Endodermal cell (in vitro differentiated cells): ENCODE measurements at regions not wholly inside any gene's neighbourhood (a gene's known extent, or its start where the extent isn't known, plus 50 kb on each side); places are given as distances from the start of the nearest gene placed in this dataset.

Experiments used
- DNase-seq: peaks from one replicate; pipeline ENCODE4 v3.0.0-alpha.2; 2017
- H3K27ac ChIP-seq: 2 replicates; pipeline ENCODE4 v1.5.1; 2013; ENCODE audit warnings: mild to moderate bottlenecking, low read depth, low read length, moderate library complexity
- H3K27me3 ChIP-seq: 2 replicates; pipeline ENCODE4 v1.6.1; 2013; ENCODE audit warnings: mild to moderate bottlenecking, low read length, moderate library complexity; ENCODE audit not compliant: insufficient read depth, control insufficient read depth, poor library complexity, severe bottlenecking
- H3K36me3 ChIP-seq: 2 replicates; pipeline ENCODE4 v1.7.0; 2013; ENCODE audit warnings: mild to moderate bottlenecking, low read length, moderate library complexity; ENCODE audit not compliant: control insufficient read depth, insufficient read depth
- H3K4me1 ChIP-seq: one replicate; pipeline ENCODE4 v1.7.0; 2013; ENCODE audit warnings: low read length; ENCODE audit not compliant: control insufficient read depth, insufficient read depth
- H3K4me3 ChIP-seq: 2 replicates; pipeline ENCODE4 v1.5.1; 2013; ENCODE audit warnings: mild to moderate bottlenecking, low read length, moderate library complexity
- H3K9ac ChIP-seq: 2 replicates; pipeline ENCODE4 v1.6.1; 2013; ENCODE audit warnings: mild to moderate bottlenecking, low read length, moderate library complexity; ENCODE audit not compliant: poor library complexity, severe bottlenecking; ENCODE audit errors: extremely low read depth
- H3K9me3 ChIP-seq: 2 replicates; pipeline ENCODE4 v1.6.1; 2013; ENCODE audit warnings: mild to moderate bottlenecking, low read length, moderate library complexity; ENCODE audit not compliant: control insufficient read depth
- H3K27ac Mint-ChIP-seq: 2 replicates; pipeline ENCODE4 v1.8.0; 2020; ENCODE audit warnings: mixed read lengths
- H3K27me3 Mint-ChIP-seq: 2 replicates; pipeline ENCODE4 v1.8.0; 2021; ENCODE audit warnings: mild to moderate bottlenecking, mixed read lengths; ENCODE audit not compliant: insufficient read depth
- H3K36me3 Mint-ChIP-seq: 2 replicates; pipeline ENCODE4 v1.8.0; 2020; ENCODE audit warnings: low read depth, mixed read lengths
- H3K4me1 Mint-ChIP-seq: 2 replicates; pipeline ENCODE4 v1.8.0; 2020; ENCODE audit warnings: mixed read lengths
- H3K4me3 Mint-ChIP-seq: 2 replicates; pipeline ENCODE4 v1.8.0; 2020; ENCODE audit warnings: mild to moderate bottlenecking, moderate library complexity, mixed read lengths
- H3K9me3 Mint-ChIP-seq: 2 replicates; pipeline ENCODE4 v1.8.0; 2020; ENCODE audit warnings: mild to moderate bottlenecking, mixed read lengths
- CTCF ChIP-seq: fragments of 200-600 bp; sonication (generic); conservative IDR thresholded peaks from 2 replicates; pipeline ENCODE4 v1.5.0; 2021; ENCODE audit warnings: antibody characterized with exemption, mild to moderate bottlenecking
- WGBS, 2 experiments: methylation state at CpG; one replicate each; pipeline versions ENCODE4 v1.1.5 to v1.1.7; 2013; ENCODE audit warnings: missing lambda C conversion rate in 2 of 2, mixed read lengths in 1 of 2; ENCODE audit not compliant: insufficient coverage in 1 of 2, insufficient read length in 1 of 2; 5-methylcytosine and 5-hydroxymethylcytosine counted together

- no peaks in the 10 kb centered on the region for H3K36me3 Mint-ChIP-seq
Observed at GRCh38 chr3:187909866-187910265, 164.6 kb upstream of the BCL6 start.

GRCh38 chr3:187912007-187912406, 166.7 kb upstream of the BCL6 start:
- WGBS, 2 experiments: 93 to 98% methylated on average over 2 to 3 of the region's 3 CpGs
- Mint-ChIP-seq H3K36me3 (no peaks in the 10 kb centered on the region), H3K4me1 (peaks cover 3% of the 10 kb centered on the region), H3K9me3 (no peaks in the 10 kb centered on the region), H3K27ac (no peak overlapping the region), H3K27me3 (peaks cover 2% of the 10 kb centered on the region), H3K4me3 (no peak overlapping the region)
- Histone ChIP-seq H3K36me3 (no peaks in the 10 kb centered on the region), H3K9me3 (no peaks in the 10 kb centered on the region), H3K4me1 (no peaks in the 10 kb centered on the region), H3K9ac (no peak overlapping the region), H3K27ac (no peak overlapping the region), H3K27me3 (peaks cover 4% of the 10 kb centered on the region), H3K4me3 (no peak overlapping the region)
- TF ChIP-seq CTCF: no peak
- no peak for DNase-seq

More at GRCh38 chr3:187909866-187910265, 164.6 kb upstream of the BCL6 start:
- Histone ChIP-seq H3K4me3 (no peak overlapping the region), H3K4me1 (no peaks in the 10 kb centered on the region), H3K27me3 (peaks cover 4% of the 10 kb centered on the region), H3K36me3 (no peaks in the 10 kb centered on the region), H3K9me3 (no peaks in the 10 kb centered on the region), H3K27ac (no peak overlapping the region), H3K9ac (no peak overlapping the region)
- DNase-seq: no peak
- Mint-ChIP-seq H3K27ac (no peak overlapping the region), H3K4me1 (no peaks in the 10 kb centered on the region), H3K27me3 (no peaks in the 10 kb centered on the region), H3K9me3 (no peaks in the 10 kb centered on the region), H3K4me3 (no peak overlapping the region)
- TF ChIP-seq CTCF: no peak

- H3K36me3 ChIP-seq: no peaks in the 10 kb centered on the region
- no peak overlapping the region for H3K9ac ChIP-seq
- 96 to 100% methylated on average over 1 to 2 of the region's 2 CpGs for WGBS, 2 experiments
- no peak overlapping the region for H3K4me3 ChIP-seq
- H3K4me1 ChIP-seq: peaks cover 4% of the 10 kb centered on the region
- Mint-ChIP-seq H3K27ac (no peak overlapping the region), H3K4me1 (peaks cover 12% of the 10 kb centered on the region), H3K9me3 (no peaks in the 10 kb centered on the region), H3K27me3 (peaks cover 2% of the 10 kb centered on the region), H3K36me3 (no peaks in the 10 kb centered on the region), H3K4me3 (no peak overlapping the region)
- no peak overlapping the region for H3K27ac ChIP-seq
- no peak for TF ChIP-seq CTCF
- peaks cover 4% of the 10 kb centered on the region for H3K27me3 ChIP-seq
- H3K9me3 ChIP-seq: no peaks in the 10 kb centered on the region
- no peak for DNase-seq
Observed at GRCh38 chr3:187913617-187914033, 168.4 kb upstream of the BCL6 start.
